SK-N-SH (cell line): ENCODE measurements at regions not wholly inside any gene's neighbourhood (a gene's known extent, or its start where the extent isn't known, plus 50 kb on each side); places are given as distances from the start of the nearest gene placed in this dataset.

Source experiments
- CTCF ChIA-PET: fragments of 300-600, 350-600 bp; formaldehyde crosslinking; extraction: SDS; loops from one replicate; lab custom pipeline; 2021; lab: Yijun Ruan, JAX
- POLR2A ChIA-PET: fragments of 350-600 bp; sonication (Branson Sonifier 250); formaldehyde crosslinking; extraction: SDS; loops from one replicate; lab custom pipeline; 2020; ENCODE audit warnings: antibody characterized with exemption, inconsistent platforms; lab: Yijun Ruan, JAX
- DNase-seq: peaks from one replicate; pipeline ENCODE4 v3.0.0; 2012
- H2AFZ ChIP-seq: fragments of 200-600 bp; sonication (generic); 2 replicates; pipeline ENCODE4 v1.8.1; 2016; ENCODE audit warnings: antibody characterized with exemption, mild to moderate bottlenecking, low read depth
- H3F3A ChIP-seq: fragments of 200-600 bp; sonication (generic); replicated peaks from 2 replicates; pipeline ENCODE3; 2016; ENCODE audit warnings: antibody characterized with exemption, mild to moderate bottlenecking; ENCODE audit not compliant: insufficient read depth
- H3K27ac ChIP-seq, 2 experiments: fragments of 200-500 bp in 1 of 2; fragments of 200-600 bp in 1 of 2; sonication (Bioruptor generic) in 1 of 2; sonication (generic), shearing (Covaris generic) in 1 of 2; 2 replicates each; pipeline versions ENCODE4 v1.5.1 to v1.6.1; 2014 to 2016; ENCODE audit warnings: low read depth in 2 of 2, inconsistent platforms in 1 of 2, low read length in 1 of 2, mild to moderate bottlenecking in 1 of 2, mixed read lengths in 1 of 2
- H3K27me3 ChIP-seq: fragments of 200-600 bp; sonication (generic), shearing (Covaris generic); 2 replicates; pipeline ENCODE4 v1.6.1; 2016; ENCODE audit warnings: mixed run types; ENCODE audit not compliant: insufficient read depth
- H3K36me3 ChIP-seq, 2 experiments: fragments of 200-500 bp in 1 of 2; fragments of 200-600 bp in 1 of 2; sonication (Bioruptor generic) in 1 of 2; sonication (generic) in 1 of 2; replicated peaks in 1 of 2; 2 replicates each; pipeline versions ENCODE3 to v1.5.1; 2014 to 2016; ENCODE audit warnings: low read length in 1 of 2, mild to moderate bottlenecking in 1 of 2; ENCODE audit not compliant: insufficient read depth in 2 of 2, control insufficient read depth in 1 of 2
- H3K4me1 ChIP-seq, 2 experiments: fragments of 200-500 bp in 1 of 2; fragments of 200-600 bp in 1 of 2; sonication (Bioruptor generic) in 1 of 2; sonication (generic), shearing (Covaris generic) in 1 of 2; 2 replicates each; pipeline versions ENCODE4 v1.5.1 to v1.6.1; 2014 to 2016; ENCODE audit warnings: low read depth in 1 of 2, low read length in 1 of 2, mixed run types in 1 of 2; ENCODE audit not compliant: insufficient read depth in 2 of 2, control insufficient read depth in 1 of 2
- H3K4me2 ChIP-seq: fragments of 200-600 bp; sonication (generic), shearing (Covaris generic); 2 replicates; pipeline ENCODE4 v1.6.1; 2017; ENCODE audit warnings: mixed run types
- H3K4me3 ChIP-seq, 2 experiments: fragments of 200-500 bp in 1 of 2; fragments of 200-600 bp in 1 of 2; sonication (Bioruptor generic) in 1 of 2; sonication (generic), shearing (Covaris generic) in 1 of 2; 2 replicates each; pipeline versions ENCODE4 v1.5.1 to v1.8.1; 2014 to 2016; ENCODE audit warnings: low read depth in 2 of 2, inconsistent platforms in 1 of 2, low read length in 1 of 2, mild to moderate bottlenecking in 1 of 2, mixed read lengths in 1 of 2, moderate library complexity in 1 of 2
- H3K79me2 ChIP-seq: fragments of 200-600 bp; sonication (generic); 2 replicates; pipeline ENCODE4 v1.8.1; 2017; ENCODE audit warnings: mild to moderate bottlenecking; ENCODE audit not compliant: insufficient read depth
- H3K9ac ChIP-seq: fragments of 200-600 bp; sonication (generic); 2 replicates; pipeline ENCODE4 v1.6.1; 2017; ENCODE audit warnings: mixed run types
- H3K9me2 ChIP-seq: fragments of 200-600 bp; sonication (generic); 2 replicates; pipeline ENCODE4 v1.6.1; 2017; ENCODE audit warnings: mixed run types
- H3K9me3 ChIP-seq: fragments of 200-600 bp; sonication (generic); 2 replicates; pipeline ENCODE4 v1.6.1; 2017; ENCODE audit warnings: mixed run types, mild to moderate bottlenecking, moderate library complexity
- H4K20me1 ChIP-seq: fragments of 200-600 bp; sonication (generic); 2 replicates; pipeline ENCODE4 v1.6.1; 2017; ENCODE audit warnings: mild to moderate bottlenecking, mixed run types; ENCODE audit not compliant: insufficient read depth
- CHD2 ChIP-seq: fragments of 150-350 bp; IDR thresholded peaks from 2 replicates; pipeline ENCODE4 v1.6.1; 2018; ENCODE audit warnings: low read length; ENCODE audit not compliant: partially characterized antibody
- CTCF ChIP-seq: fragments of 200-600 bp; sonication (generic); IDR thresholded peaks from 2 replicates; pipeline ENCODE4 v1.6.1; 2017; ENCODE audit warnings: antibody characterized with exemption, mild to moderate bottlenecking, moderate library complexity
- ELF1 ChIP-seq: IDR thresholded peaks from 2 replicates; pipeline ENCODE4 v1.4.0; 2012
- EP300 ChIP-seq, 2 experiments: IDR thresholded peaks; 2 replicates each; pipeline versions ENCODE4 v1.4.0 to v1.6.1; 2012; ENCODE audit warnings: borderline replicate concordance in 1 of 2, low read depth in 1 of 2, low read length in 1 of 2
- FOSL2 ChIP-seq: IDR thresholded peaks from 2 replicates; pipeline ENCODE4 v1.4.0; 2012; ENCODE audit warnings: low read depth, mild to moderate bottlenecking, moderate library complexity, borderline replicate concordance
- FOXM1 ChIP-seq: IDR thresholded peaks from 2 replicates; pipeline ENCODE4 v1.4.0; 2012; ENCODE audit warnings: low read depth, mild to moderate bottlenecking
- IRF3 ChIP-seq: fragments of 150-350 bp; IDR thresholded peaks from 2 replicates; pipeline ENCODE4 v1.6.1; 2016; ENCODE audit warnings: mild to moderate bottlenecking, low read depth, low read length
- MAX ChIP-seq: IDR thresholded peaks from 2 replicates; pipeline ENCODE4 v1.4.0; 2012; ENCODE audit warnings: low read depth
- MXI1 ChIP-seq: IDR thresholded peaks from 2 replicates; pipeline ENCODE4 v1.6.1; 2012; ENCODE audit warnings: mild to moderate bottlenecking, low read depth, low read length, improper control_type of control experiment
- NRF1 ChIP-seq: IDR thresholded peaks from 2 replicates; pipeline ENCODE4 v1.6.1; 2012; ENCODE audit warnings: low read depth, mild to moderate bottlenecking, low read length
- RAD21 ChIP-seq: IDR thresholded peaks from 2 replicates; pipeline ENCODE4 v1.6.1; 2012; ENCODE audit warnings: mild to moderate bottlenecking, low read length
- RCOR1 ChIP-seq: fragments of 150-350 bp; IDR thresholded peaks from 2 replicates; pipeline ENCODE4 v1.6.1; 2017; ENCODE audit warnings: antibody characterized with exemption, low read length
- REST ChIP-seq: IDR thresholded peaks from 2 replicates; pipeline ENCODE4 v1.6.1; 2012; ENCODE audit warnings: mild to moderate bottlenecking, low read depth, low read length, moderate library complexity
- TAF1 ChIP-seq: IDR thresholded peaks from 2 replicates; pipeline ENCODE4 v1.6.1; 2012; ENCODE audit warnings: low read depth, mild to moderate bottlenecking, low read length, moderate library complexity, borderline replicate concordance
- TCF12 ChIP-seq: IDR thresholded peaks from 2 replicates; pipeline ENCODE4 v1.4.0; 2012
- TEAD4 ChIP-seq: IDR thresholded peaks from 2 replicates; pipeline ENCODE4 v1.4.0; 2012; ENCODE audit warnings: mild to moderate bottlenecking, borderline replicate concordance; ENCODE audit not compliant: insufficient read depth
- USF1 ChIP-seq: IDR thresholded peaks from 2 replicates; pipeline ENCODE4 v1.4.0; 2012; ENCODE audit warnings: low read depth, borderline replicate concordance
- ZBTB33 ChIP-seq: IDR thresholded peaks from 2 replicates; pipeline ENCODE4 v1.4.0; 2012; ENCODE audit warnings: low read depth, borderline replicate concordance
- WGBS: methylation state at CpG from one replicate; pipeline ENCODE4 v1.1.6; 2017; ENCODE audit warnings: low lambda C conversion rate; 5-methylcytosine and 5-hydroxymethylcytosine counted together

GRCh38 chr7:79774150-79774549 is 320.7 kb upstream of the MAGI2 start:
- H3K9ac ChIP-seq: no peak overlapping the region
- no peaks in the 10 kb centered on the region for H3K79me2 ChIP-seq
- H3K9me3 ChIP-seq: no peaks in the 10 kb centered on the region
- no peak overlapping the region for H3K4me3 ChIP-seq
- DNase-seq: no peak
- no peak overlapping the region for H3K4me2 ChIP-seq
- POLR2A ChIA-PET: no interaction called here
- no peaks in the 10 kb centered on the region; a peak in 1 of 4 replicates for H3K4me1 ChIP-seq
- no peaks in the 10 kb centered on the region for H3F3A ChIP-seq
- no peaks in the 10 kb centered on the region for H3K36me3 ChIP-seq
- H2AFZ ChIP-seq: no peak overlapping the region
- no peaks in the 10 kb centered on the region for H3K27me3 ChIP-seq
- no peaks in the 10 kb centered on the region for H4K20me1 ChIP-seq
- H3K27ac ChIP-seq: no peak overlapping the region
- no peaks in the 10 kb centered on the region; the same call in 1 of the 2 replicates for H3K9me2 ChIP-seq
- CTCF ChIA-PET: interaction anchor here (1.9 kb wide), 1 partner anchor 476 kb away, joined by 7 read pairs; no protein-coding TSS in a partner anchor
- TF ChIP-seq IRF3 (no peak), MAX (no peak), FOSL2 (0 out of 2 replicates have a peak, but pooled peaks have one; percentile 20), EP300 (IDR thresholded peaks at IDR 0.05; ENCODE audit: borderline replicate concordance in 1 of 2, low read depth in 1 of 2, low read length in 1 of 2) (no peak), ZBTB33 (no peak), MXI1 (no peak)

GRCh38 chr7:79770970-79771369 is 317.5 kb upstream of the MAGI2 start:
- POLR2A ChIA-PET: no interaction called here
- no peak for DNase-seq
- Histone ChIP-seq H2AFZ (no peak overlapping the region), H3K4me2 (no peak overlapping the region), H4K20me1 (no peaks in the 10 kb centered on the region), H3K4me1 (no peaks in the 10 kb centered on the region; a peak in 1 of 4 replicates), H3K27ac (no peak overlapping the region), H3K9me2 (no peaks in the 10 kb centered on the region; the same call in 1 of the 2 replicates), H3K4me3 (no peak overlapping the region), H3K9ac (no peak overlapping the region), H3K9me3 (no peaks in the 10 kb centered on the region), H3F3A (no peaks in the 10 kb centered on the region), H3K36me3 (no peaks in the 10 kb centered on the region), H3K27me3 (no peaks in the 10 kb centered on the region), H3K79me2 (no peaks in the 10 kb centered on the region)
- CTCF ChIA-PET: interaction anchor here (1.0 kb wide), 1 partner anchor 9 kb away, joined by 3 read pairs; no protein-coding TSS in a partner anchor
- 93% methylated on average over 2 of the region's 2 CpGs for WGBS
- no peak for TF ChIP-seq FOXM1
- TF ChIP-seq CHD2: no peak
- no peak for TF ChIP-seq REST
- TF ChIP-seq TAF1: no peak
- no peak for TF ChIP-seq ELF1
- no peak for TF ChIP-seq USF1
- no peak for TF ChIP-seq MAX
- no peak for TF ChIP-seq CTCF
- TF ChIP-seq TEAD4: no peak
- TF ChIP-seq TCF12: no peak
- TF ChIP-seq RCOR1: no peak
- no peak for TF ChIP-seq NRF1
- no peak for TF ChIP-seq RAD21
- no peak for TF ChIP-seq FOSL2
